GM19023 (cell line): ENCODE measurements at regions not wholly inside any gene's neighbourhood (a gene's known extent, or its start where the extent isn't known, plus 50 kb on each side); places are given as distances from the start of the nearest gene placed in this dataset.
"Not testable (repeated sequence)": the region's sequence is repeated elsewhere in the genome, so short reads cannot be mapped to it uniquely, and the experiment has no call there.

Source experiments
- ATAC-seq: cut with Tn5 transposase; IDR thresholded peaks from one replicate; pipeline ENCODE4 v1.9.1; 2021; ENCODE audit warnings: mild to moderate bottlenecking, moderate library complexity; ENCODE audit not compliant: unreplicated experiment

GRCh38 chr9:119688547-119688946 lies 319.3 kb upstream of the BRINP1 start:
- ATAC-seq: no peak

DNA sequence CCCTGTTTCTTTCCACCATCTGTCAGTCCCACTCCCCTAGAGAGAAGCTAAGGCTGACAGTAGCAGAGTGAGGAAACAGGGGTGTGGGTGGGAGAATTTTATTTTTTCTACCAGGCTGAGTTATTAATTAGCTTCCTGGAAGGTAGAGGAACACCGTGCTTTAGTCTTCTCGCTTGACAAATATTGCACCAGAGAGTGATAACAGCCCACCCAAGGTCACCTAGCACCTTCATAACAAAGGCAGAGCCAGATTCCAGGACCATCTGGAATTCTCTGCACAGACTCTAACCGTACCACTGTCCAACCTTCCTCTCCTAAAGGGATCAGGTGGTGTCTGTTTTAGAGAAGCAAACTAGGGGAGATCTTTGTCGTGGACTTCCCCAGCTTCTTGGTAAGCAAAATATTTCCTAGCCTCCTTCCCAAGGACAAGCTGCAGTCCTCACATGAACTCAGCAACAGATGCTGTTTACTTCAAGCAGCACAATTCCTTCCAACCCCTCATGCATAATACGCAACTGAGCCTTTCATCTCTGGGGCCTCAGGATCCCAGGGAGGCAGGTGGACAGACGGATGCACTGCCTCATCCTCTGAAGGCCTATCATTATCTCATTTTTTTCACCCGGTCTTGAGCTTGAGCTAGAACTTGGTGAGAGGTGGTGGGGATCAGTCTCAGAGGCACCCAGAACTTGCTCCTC lies 308.7 kb upstream of the BRINP1 start:
- no peak for ATAC-seq

GRCh38 chr9:119675951-119676350 lies 306.7 kb upstream of the BRINP1 start:
- no peak for ATAC-seq

DNA sequence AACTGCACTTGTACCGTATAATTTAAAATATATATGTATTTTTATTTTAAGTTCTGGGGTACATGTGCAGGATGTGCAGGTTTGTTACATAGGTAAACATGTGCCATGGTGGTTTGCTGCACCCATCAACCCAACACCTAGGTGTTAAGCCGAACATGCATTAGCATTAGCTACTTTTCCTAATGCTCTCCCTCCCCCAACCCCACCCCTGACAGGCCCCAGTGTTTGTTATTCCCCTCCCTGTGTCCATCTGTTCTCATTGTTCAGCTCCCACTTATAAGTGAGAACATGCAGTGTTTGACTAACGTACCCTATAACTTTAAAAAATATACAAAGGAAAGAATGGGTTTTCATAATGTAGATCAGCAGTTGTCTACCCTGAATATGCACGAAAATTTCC lies 303.5 kb upstream of the BRINP1 start:
- ATAC-seq: not testable (repeated sequence)

- no peak for ATAC-seq
Measured at GRCh38 chr9:119667916-119668315, 298.7 kb upstream of the BRINP1 start.

DNA sequence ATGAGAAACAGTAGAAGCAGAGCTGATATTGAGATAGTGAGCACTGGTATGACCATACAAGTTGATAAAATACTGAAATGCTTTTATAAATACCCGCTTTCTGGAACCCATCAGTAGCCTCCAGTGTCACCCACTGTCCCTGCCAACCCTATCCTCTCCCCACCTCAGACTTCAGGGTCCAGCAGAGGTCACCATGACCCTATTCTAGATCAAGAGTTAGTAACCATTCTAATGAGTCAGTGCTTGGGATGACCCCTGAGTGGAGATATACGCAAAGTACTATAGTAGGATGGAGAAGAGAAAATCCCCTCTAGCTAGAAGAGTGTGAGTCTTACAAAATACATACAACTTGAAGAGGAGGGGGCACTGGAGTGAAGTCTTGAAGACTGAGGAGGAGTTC lies 297.9 kb upstream of the BRINP1 start:
- no peak for ATAC-seq

- ATAC-seq: no peak
Measured at GRCh38 chr9:119662329-119662728, 293.1 kb upstream of the BRINP1 start.

- ATAC-seq: no peak
Measured at GRCh38 chr9:119652931-119653330, 283.7 kb upstream of the BRINP1 start.

- no peak for ATAC-seq
Measured at GRCh38 chr9:119649205-119649604, 280.0 kb upstream of the BRINP1 start.

- no peak for ATAC-seq
Measured at GRCh38 chr9:119639287-119639955, 270.2 kb upstream of the BRINP1 start.

- no peak for ATAC-seq
Measured at GRCh38 chr9:119634006-119634405, 264.8 kb upstream of the BRINP1 start.

DNA sequence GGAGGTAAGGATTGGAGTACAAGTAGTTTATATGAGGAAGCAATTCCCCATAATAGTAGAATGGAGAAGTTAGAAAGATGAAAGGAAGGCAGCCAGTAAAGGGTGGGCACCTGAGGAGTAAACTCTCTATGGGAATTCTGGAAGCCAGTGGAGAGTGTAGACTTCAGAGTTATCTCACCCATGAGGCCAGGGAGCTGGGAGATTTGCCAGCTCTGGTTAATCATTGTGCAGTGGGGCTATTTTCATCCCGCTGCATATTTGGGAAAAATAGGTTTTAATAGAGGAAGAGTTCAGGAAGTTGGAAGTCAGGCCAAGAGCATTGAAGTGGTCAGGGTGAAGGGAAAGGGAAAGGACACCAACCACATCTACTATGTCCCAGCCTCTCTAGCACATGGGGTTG lies 242.3 kb upstream of the BRINP1 start:
- ATAC-seq: no peak

DNA sequence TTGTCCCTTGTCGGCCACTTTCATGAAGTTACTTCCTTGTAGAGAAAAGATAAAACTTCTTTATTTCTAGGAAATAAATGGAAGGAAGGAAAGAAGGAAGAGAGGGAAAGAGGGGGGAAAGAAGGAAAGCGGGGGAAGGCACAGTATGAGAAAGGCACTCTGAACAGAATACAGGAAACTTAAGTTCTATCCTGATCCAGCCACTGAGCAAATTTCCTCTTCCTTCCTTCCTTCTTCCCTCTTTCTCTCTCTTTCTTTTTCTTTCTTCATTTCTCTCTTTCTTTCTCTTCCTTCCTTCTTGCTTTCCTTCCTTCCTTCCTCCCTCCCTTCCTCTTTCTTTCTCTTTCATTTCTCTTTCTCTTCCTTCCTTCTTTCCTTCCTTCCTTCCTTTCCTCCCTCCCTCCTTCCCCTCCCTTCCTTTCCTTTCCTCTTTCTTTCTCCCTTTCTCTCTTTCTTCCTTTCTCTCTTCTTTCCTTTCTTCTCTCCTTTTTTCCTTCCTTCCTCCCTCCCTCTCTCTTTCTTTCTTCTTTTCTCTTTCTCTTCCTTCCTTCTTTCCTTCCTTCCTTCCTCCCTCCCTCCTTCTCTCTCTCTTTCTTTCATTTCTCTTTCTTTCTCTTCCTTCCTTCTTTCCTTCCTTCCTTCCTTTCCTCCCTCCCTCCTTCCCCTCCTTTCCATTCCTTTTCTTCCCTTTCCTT lies 240.2 kb upstream of the BRINP1 start:
- no peak for ATAC-seq

DNA sequence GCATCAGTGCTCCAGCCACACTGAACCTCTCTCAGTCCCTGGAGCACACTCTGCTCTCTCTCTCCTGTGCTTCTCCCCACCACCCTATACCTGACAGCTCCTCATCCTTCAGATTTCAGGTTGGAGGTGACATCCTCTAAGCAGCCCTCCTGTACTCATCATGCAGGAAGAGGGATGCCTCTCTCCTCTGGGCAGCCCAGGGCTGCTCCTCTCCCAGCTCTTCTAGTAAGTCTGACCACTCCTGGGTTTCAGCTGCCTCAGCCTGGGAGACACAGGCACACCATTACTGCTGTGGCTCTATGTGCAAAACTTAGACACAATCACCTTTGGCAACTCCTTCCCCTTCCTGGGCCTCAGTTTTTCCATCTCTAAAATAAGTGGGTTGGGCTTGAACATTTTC lies 232.4 kb upstream of the BRINP1 start:
- ATAC-seq: no peak

DNA sequence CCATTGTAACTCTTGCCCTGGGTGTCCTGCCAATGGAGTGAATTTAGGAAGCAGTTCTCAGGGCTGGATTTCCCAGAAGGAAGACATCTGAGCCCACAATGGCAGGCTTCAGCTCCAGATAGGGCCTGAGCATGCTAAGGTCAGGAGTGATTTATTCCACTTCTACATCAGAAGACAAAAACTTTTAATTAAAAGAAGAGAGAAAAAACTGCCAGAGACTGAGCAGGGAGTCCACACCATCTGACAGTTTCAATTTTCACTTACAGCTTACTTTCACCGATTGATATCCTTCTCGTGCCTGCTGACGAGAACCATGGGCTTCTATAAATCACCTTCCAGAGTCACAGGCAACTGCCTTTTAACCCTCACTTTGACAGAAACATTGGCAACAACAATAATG lies 228.3 kb upstream of the BRINP1 start:
- ATAC-seq: no peak

DNA sequence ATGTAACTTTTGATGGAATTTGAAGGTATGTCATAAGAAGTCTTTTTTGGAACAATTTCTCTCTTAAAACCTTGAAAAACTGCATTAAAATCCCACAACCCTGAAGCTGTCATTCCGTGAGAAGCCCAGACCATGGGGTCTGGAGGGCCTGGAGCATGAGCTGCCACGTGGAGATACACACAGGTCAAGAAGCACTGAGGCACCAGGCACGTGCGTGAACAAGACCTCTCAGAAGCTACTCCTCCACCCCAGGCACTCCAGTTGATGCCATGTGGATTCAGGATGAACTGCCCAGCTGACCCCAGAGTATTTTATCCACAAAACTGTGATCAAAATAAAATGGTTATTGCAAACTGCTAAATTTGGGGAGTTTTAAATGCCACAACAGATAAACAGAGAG lies 227.5 kb upstream of the BRINP1 start:
- ATAC-seq: no peak

- no peak for ATAC-seq
Measured at GRCh38 chr9:119588874-119589744, 219.9 kb upstream of the BRINP1 start.

DNA sequence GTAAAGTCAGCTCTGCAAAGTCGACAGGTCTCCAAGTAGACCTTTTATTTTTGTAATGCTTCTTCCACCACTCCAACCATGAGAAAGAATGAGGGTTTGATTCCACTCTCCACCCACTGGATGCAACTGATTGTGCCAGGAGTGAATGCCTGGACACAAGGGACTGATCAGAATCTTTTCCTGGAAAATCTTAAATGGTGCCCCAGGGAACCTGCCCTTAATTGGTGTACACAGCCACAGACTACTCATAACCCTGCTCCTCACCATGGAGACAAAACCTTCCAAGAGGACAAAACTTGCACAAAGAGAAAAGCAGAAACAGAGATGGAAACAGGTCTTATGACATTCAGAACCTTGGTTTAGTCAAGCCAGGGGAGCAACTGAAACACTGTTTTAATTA lies 208.6 kb upstream of the BRINP1 start:
- ATAC-seq: no peak

DNA sequence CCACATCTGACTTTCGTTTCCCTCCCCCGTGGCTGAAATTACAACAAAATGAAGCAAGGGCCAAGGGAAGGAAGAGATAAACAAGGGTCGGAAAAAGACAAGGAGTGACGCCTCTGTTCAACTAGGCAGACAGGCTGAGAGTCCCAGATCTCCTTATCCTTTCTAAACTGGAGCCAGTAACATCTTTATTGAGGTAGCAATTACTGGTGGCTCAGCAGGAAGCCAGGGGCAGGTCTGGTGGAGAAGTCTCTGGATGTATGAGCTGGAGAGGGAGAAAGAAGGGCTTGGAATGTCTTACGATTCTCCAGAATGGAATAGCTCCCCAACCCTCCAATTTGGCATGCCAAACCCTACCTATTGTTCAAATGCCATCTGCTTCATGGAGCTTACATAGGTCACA lies 190.8 kb upstream of the BRINP1 start:
- no peak for ATAC-seq

- ATAC-seq: no peak
Measured at GRCh38 chr9:119559056-119559455, 189.8 kb upstream of the BRINP1 start.
